SU-DHL-6 (cell line): ENCODE measurements at regions not wholly inside any gene's neighbourhood (a gene's known extent, or its start where the extent isn't known, plus 50 kb on each side); places are given as distances from the start of the nearest gene placed in this dataset.

Experiments used
- H2AFZ ChIP-seq: fragments of 200-600 bp; sonication (generic); 2 replicates; pipeline ENCODE4 v1.6.1; 2014; ENCODE audit warnings: low read depth, mild to moderate bottlenecking, moderate library complexity, mixed read lengths, antibody characterized with exemption, low read length; ENCODE audit not compliant: severe bottlenecking
- H3F3A ChIP-seq: fragments of 200-600 bp; shearing (Covaris generic); 2 replicates; pipeline ENCODE4 v1.6.0; 2016; ENCODE audit warnings: antibody characterized with exemption, mild to moderate bottlenecking; ENCODE audit not compliant: insufficient read depth
- H3K27ac ChIP-seq: fragments of 200-600 bp; sonication (generic); 2 replicates; pipeline ENCODE4 v1.5.1; 2016; ENCODE audit warnings: low read depth, mild to moderate bottlenecking, low read length, moderate library complexity, mixed read lengths
- H3K27me3 ChIP-seq: fragments of 200-600 bp; sonication (generic), shearing (Covaris generic); 2 replicates; pipeline ENCODE4 v1.6.0; 2014; ENCODE audit warnings: mild to moderate bottlenecking, low read length
- H3K36me3 ChIP-seq: fragments of 200-600 bp; sonication (generic); 2 replicates; pipeline ENCODE4 v1.6.1; 2014; ENCODE audit warnings: mild to moderate bottlenecking, low read length, mixed read lengths
- H3K4me2 ChIP-seq: fragments of 300-600, 200-600 bp; shearing (Covaris generic), sonication (generic); 2 replicates; pipeline ENCODE4 v1.6.0; 2014; ENCODE audit warnings: low read length, low read depth, mild to moderate bottlenecking; ENCODE audit not compliant: poor library complexity, severe bottlenecking
- H3K4me3 ChIP-seq: fragments of 200-600 bp; sonication (generic); 2 replicates; pipeline ENCODE4 v1.5.1; 2014; ENCODE audit warnings: antibody characterized with exemption, low read length, mild to moderate bottlenecking, mixed read lengths; ENCODE audit not compliant: insufficient read depth, poor library complexity, severe bottlenecking
- H3K79me2 ChIP-seq: fragments of 200-600 bp; sonication (generic); 2 replicates; pipeline ENCODE4 v1.6.1; 2014; ENCODE audit warnings: mild to moderate bottlenecking, low read length, moderate library complexity; ENCODE audit not compliant: insufficient read depth
- H3K9ac ChIP-seq: fragments of 200-600 bp; sonication (generic); 2 replicates; pipeline ENCODE4 v1.7.0; 2014; ENCODE audit warnings: mild to moderate bottlenecking, low read length
- H3K9me2 ChIP-seq: fragments of 200-600 bp; sonication (generic); replicated peaks from 2 replicates; pipeline ENCODE4 v1.6.1; 2014; ENCODE audit warnings: low read length; ENCODE audit not compliant: insufficient read depth
- H3K9me3 ChIP-seq: fragments of 200-600 bp; sonication (generic); 2 replicates; pipeline ENCODE4 v1.6.1; 2014; ENCODE audit warnings: low read length, mixed read lengths; ENCODE audit not compliant: insufficient read depth
- H4K20me1 ChIP-seq: fragments of 200-600 bp; sonication (generic); 2 replicates; pipeline ENCODE4 v1.6.1; 2014; ENCODE audit warnings: low read depth, mild to moderate bottlenecking, antibody characterized with exemption, low read length, moderate library complexity, mixed read lengths
- EZH2phosphoT487 ChIP-seq: fragments of 200-600 bp; sonication (generic), shearing (Covaris generic); conservative IDR thresholded peaks from 2 replicates; pipeline ENCODE4 v1.6.1; 2018; ENCODE audit warnings: mild to moderate bottlenecking, antibody characterized with exemption, low read length, moderate library complexity, mixed read lengths
- TF ChIP-seq, protein P1 (sequence below): fragments of 200-600 bp; sonication (generic); IDR thresholded peaks from one replicate; pipeline ENCODE4 v1.5.1; 2017; ENCODE audit warnings: antibody characterized with exemption, mild to moderate bottlenecking, low read length, moderate library complexity; ENCODE audit not compliant: insufficient read depth, poor library complexity, severe bottlenecking

DNA sequence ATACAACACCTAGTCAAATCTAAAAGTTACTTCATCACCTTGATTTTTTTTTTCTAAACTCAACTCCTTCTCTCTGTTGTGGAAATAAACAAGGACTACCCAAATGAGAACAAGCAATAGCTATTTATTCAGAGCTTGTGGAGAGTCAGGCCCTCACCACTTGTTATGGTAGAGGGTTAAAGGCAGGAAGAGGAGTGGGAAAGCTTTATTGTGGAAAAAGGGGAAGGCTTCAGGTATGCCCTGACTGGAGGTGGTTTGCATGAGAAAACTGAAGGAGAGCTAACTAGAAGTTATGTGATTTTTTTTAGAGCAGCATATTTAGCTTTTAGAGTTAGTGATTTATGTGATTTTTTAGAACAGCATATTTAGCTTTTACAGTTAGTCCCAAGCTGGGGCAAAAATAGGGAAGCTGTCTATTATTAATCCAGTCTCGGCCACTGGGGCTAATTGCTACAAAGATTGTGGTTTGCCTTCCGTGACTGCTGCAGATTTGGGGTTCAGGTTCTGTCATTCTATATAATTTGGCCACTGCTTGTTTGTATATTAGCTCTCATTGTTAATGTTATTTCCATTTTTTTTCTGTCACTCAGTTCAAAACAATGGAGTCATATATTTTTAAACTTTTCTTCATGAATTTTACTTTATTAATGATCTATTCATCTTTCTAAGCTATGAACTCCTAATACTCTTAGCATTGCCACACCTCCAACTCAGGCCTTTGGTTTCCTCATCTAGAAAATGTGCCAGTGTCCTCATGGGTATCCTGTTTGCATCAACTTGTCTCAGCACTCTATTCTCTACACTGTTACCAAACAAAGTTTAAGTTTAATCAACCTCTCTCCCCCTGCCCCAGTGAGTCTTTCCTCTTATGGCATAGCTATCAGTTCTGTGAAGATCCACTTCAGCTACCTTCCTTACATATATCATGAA is 713.0 kb downstream of the BRINP3 start:
- Histone ChIP-seq H3F3A (no peaks in the 10 kb centered on the region), H3K4me3 (no peak overlapping the region), H3K4me2 (no peak overlapping the region), H3K9ac (no peak overlapping the region), H3K79me2 (no peaks in the 10 kb centered on the region), H3K9me3 (no peaks in the 10 kb centered on the region), H3K36me3 (no peaks in the 10 kb centered on the region), H2AFZ (peak overlapping the region; percentile 39), H3K9me2 (no peaks in the 10 kb centered on the region), H4K20me1 (no peaks in the 10 kb centered on the region), H3K27ac (no peak overlapping the region), H3K27me3 (no peaks in the 10 kb centered on the region)
- TF ChIP-seq EZH2phosphoT487 = no peak
- TF ChIP-seq, protein P1, sequence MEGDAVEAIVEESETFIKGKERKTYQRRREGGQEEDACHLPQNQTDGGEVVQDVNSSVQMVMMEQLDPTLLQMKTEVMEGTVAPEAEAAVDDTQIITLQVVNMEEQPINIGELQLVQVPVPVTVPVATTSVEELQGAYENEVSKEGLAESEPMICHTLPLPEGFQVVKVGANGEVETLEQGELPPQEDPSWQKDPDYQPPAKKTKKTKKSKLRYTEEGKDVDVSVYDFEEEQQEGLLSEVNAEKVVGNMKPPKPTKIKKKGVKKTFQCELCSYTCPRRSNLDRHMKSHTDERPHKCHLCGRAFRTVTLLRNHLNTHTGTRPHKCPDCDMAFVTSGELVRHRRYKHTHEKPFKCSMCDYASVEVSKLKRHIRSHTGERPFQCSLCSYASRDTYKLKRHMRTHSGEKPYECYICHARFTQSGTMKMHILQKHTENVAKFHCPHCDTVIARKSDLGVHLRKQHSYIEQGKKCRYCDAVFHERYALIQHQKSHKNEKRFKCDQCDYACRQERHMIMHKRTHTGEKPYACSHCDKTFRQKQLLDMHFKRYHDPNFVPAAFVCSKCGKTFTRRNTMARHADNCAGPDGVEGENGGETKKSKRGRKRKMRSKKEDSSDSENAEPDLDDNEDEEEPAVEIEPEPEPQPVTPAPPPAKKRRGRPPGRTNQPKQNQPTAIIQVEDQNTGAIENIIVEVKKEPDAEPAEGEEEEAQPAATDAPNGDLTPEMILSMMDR = no peak

DNA sequence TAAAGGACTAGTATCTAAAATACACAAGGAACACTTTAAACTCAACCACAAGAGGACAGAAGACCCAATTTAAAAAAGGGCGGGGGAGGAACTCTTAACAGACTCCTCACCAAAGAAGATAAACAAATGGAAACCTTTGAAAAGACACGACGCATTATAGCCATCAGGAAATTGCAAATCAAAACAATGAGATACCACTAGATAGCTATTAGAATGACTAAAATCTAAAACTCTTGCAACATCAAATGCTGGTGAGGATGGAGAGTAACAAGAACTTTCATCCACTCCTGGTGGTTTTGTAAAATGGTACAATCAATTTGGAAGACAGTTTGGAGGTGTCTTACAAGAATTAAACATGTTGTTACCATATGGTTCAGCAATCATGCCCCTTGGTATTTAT is 708.2 kb downstream of the BRINP3 start:
- H3K9ac ChIP-seq = no peak overlapping the region
- H3K9me3 ChIP-seq = no peaks in the 10 kb centered on the region
- no peak overlapping the region for H3K27ac ChIP-seq
- no peaks in the 10 kb centered on the region for H3K27me3 ChIP-seq
- no peaks in the 10 kb centered on the region for H3K79me2 ChIP-seq
- no peak overlapping the region for H2AFZ ChIP-seq
- no peak for TF ChIP-seq EZH2phosphoT487
- TF ChIP-seq, protein P1 = no peak
- no peaks in the 10 kb centered on the region for H3K9me2 ChIP-seq
- no peak overlapping the region for H3K4me3 ChIP-seq
- no peaks in the 10 kb centered on the region for H4K20me1 ChIP-seq
- no peak overlapping the region for H3K4me2 ChIP-seq
- no peaks in the 10 kb centered on the region for H3K36me3 ChIP-seq
- no peaks in the 10 kb centered on the region for H3F3A ChIP-seq

DNA sequence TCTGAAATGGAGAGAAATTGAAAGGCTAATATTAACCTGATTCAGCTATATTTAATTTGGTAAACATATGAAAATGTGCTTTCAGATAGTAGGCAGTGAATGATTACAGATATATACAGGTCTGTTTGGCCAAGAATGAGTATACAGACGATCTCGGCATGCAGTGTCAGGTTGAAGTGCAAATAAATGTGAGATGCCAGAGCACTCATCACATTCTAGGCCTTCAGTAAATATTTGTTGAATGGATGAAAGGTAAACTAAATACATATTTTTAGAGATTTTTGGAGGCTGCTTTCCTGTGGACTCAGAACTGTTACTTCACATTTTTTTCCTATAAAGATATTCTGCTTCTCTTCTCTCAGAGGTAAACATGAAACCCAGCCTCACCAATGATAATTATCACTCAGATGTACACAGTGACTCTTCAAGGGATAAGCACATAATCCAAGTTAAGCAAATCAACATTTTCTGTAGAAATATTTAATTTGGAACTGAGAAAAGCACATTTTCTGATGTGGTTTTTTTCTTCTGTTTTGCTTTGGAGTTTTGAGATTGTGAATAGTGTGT is 702.9 kb downstream of the BRINP3 start:
- no peaks in the 10 kb centered on the region for H3K36me3 ChIP-seq
- no peaks in the 10 kb centered on the region for H3K9me2 ChIP-seq
- no peak overlapping the region for H3K4me2 ChIP-seq
- no peak overlapping the region for H3K4me3 ChIP-seq
- H3K9ac ChIP-seq = no peak overlapping the region
- no peaks in the 10 kb centered on the region for H3K9me3 ChIP-seq
- H3F3A ChIP-seq = no peaks in the 10 kb centered on the region
- no peaks in the 10 kb centered on the region for H3K27me3 ChIP-seq
- no peaks in the 10 kb centered on the region for H4K20me1 ChIP-seq
- H2AFZ ChIP-seq = no peak overlapping the region
- H3K27ac ChIP-seq = no peak overlapping the region
- H3K79me2 ChIP-seq = no peaks in the 10 kb centered on the region
- TF ChIP-seq EZH2phosphoT487 = no peak
- TF ChIP-seq, protein P1 = no peak
